Stomach smooth muscle (tissue), 2 donors: ENCODE measurements at regions not wholly inside any gene's neighbourhood (a gene's known extent, or its start where the extent isn't known, plus 50 kb on each side); places are given as distances from the start of the nearest gene placed in this dataset.
"Not testable (repeated sequence)": the region's sequence is repeated elsewhere in the genome, so short reads cannot be mapped to it uniquely, and the experiment has no call there.

ENCODE experiments used
- H3K27ac ChIP-seq: one replicate; pipeline ENCODE4 v1.7.0; 2013; ENCODE audit warnings: mild to moderate bottlenecking, low read length, inconsistent platforms
- H3K27me3 ChIP-seq, 2 donors: one replicate each; pipeline ENCODE4 v1.7.0; 2013; ENCODE audit warnings: low read length in 2 of 2; ENCODE audit not compliant: insufficient read depth in 2 of 2, control insufficient read depth in 1 of 2
- H3K36me3 ChIP-seq, 2 donors: one replicate each; pipeline ENCODE4 v1.7.0; 2013; ENCODE audit warnings: low read length in 2 of 2; ENCODE audit not compliant: control insufficient read depth in 2 of 2, insufficient read depth in 2 of 2
- H3K4me1 ChIP-seq: one replicate; pipeline ENCODE4 v1.7.0; 2013; ENCODE audit warnings: low read length; ENCODE audit not compliant: control insufficient read depth, insufficient read depth
- H3K4me3 ChIP-seq, 2 donors: one replicate each; pipeline ENCODE4 v1.7.0; 2013; ENCODE audit warnings: low read length in 2 of 2
- H3K9ac ChIP-seq, 2 donors: one replicate each; pipeline ENCODE4 v1.7.0; 2013; ENCODE audit warnings: low read length in 2 of 2, mild to moderate bottlenecking in 1 of 2
- H3K9me3 ChIP-seq, 2 donors: one replicate each; pipeline ENCODE4 v1.7.0; 2013; ENCODE audit warnings: low read length in 2 of 2; ENCODE audit not compliant: control insufficient read depth in 2 of 2
- donor health status: healthy.
- donor health status: Pancreatic carcinoma.

- not testable (repeated sequence) for H3K27me3 ChIP-seq, H3K4me3 ChIP-seq, H3K27ac ChIP-seq, H3K9ac ChIP-seq, H3K36me3 ChIP-seq, H3K4me1 ChIP-seq, H3K9me3 ChIP-seq
These were observed 886.7 kb downstream of the FAT4 start for GRCh38 chr4:126201251-126202138.

- H3K36me3 ChIP-seq = no peaks in the 10 kb centered on the region
- no peaks in the 10 kb centered on the region for H3K27me3 ChIP-seq
- no peaks in the 10 kb centered on the region for H3K4me1 ChIP-seq
- no peak overlapping the region for H3K9ac ChIP-seq
- H3K4me3 ChIP-seq = no peak overlapping the region
- H3K27ac ChIP-seq = no peak overlapping the region
- H3K9me3 ChIP-seq = no peaks in the 10 kb centered on the region
These were observed 887.5 kb downstream of the FAT4 start for GRCh38 chr4:126202226-126202625.

GRCh38 chr4:126207910-126208309, 893.2 kb downstream of the FAT4 start:
- Histone ChIP-seq H3K27ac (no peak overlapping the region), H3K4me3 (no peak overlapping the region), H3K27me3 (no peaks in the 10 kb centered on the region), H3K9ac (no peak overlapping the region), H3K9me3 (no peaks in the 10 kb centered on the region), H3K4me1 (no peaks in the 10 kb centered on the region), H3K36me3 (no peaks in the 10 kb centered on the region)

- no peaks in the 10 kb centered on the region for H3K36me3 ChIP-seq
These were observed 894.4 kb downstream of the FAT4 start for GRCh38 chr4:126209147-126209546.

GRCh38 chr4:126213996-126214395, 899.2 kb downstream of the FAT4 start:
- H3K4me3 ChIP-seq = no peak overlapping the region
- no peak overlapping the region for H3K27ac ChIP-seq
- H3K4me1 ChIP-seq = no peaks in the 10 kb centered on the region
- H3K9me3 ChIP-seq = no peaks in the 10 kb centered on the region
- no peak overlapping the region for H3K9ac ChIP-seq
- no peaks in the 10 kb centered on the region for H3K27me3 ChIP-seq
- H3K36me3 ChIP-seq = no peaks in the 10 kb centered on the region

More at GRCh38 chr4:126209147-126209546, 894.4 kb downstream of the FAT4 start:
- Histone ChIP-seq H3K9ac (no peak overlapping the region), H3K27ac (no peak overlapping the region), H3K4me3 (no peak overlapping the region), H3K27me3 (no peaks in the 10 kb centered on the region), H3K9me3 (no peaks in the 10 kb centered on the region), H3K4me1 (no peaks in the 10 kb centered on the region)

GRCh38 chr4:126215759-126216158, 901.0 kb downstream of the FAT4 start:
- Histone ChIP-seq H3K4me3 (no peak overlapping the region), H3K9me3 (no peaks in the 10 kb centered on the region), H3K4me1 (no peaks in the 10 kb centered on the region), H3K27ac (no peak overlapping the region), H3K27me3 (no peaks in the 10 kb centered on the region), H3K36me3 (no peaks in the 10 kb centered on the region), H3K9ac (no peak overlapping the region)

GRCh38 chr4:126216611-126217010, 901.9 kb downstream of the FAT4 start:
- H3K36me3 ChIP-seq = no peaks in the 10 kb centered on the region
- no peak overlapping the region for H3K9ac ChIP-seq

GRCh38 chr4:126221282-126221681, 906.5 kb downstream of the FAT4 start:
- Histone ChIP-seq H3K4me3 (no peak overlapping the region), H3K36me3 (no peaks in the 10 kb centered on the region), H3K27ac (no peak overlapping the region), H3K9ac (no peak overlapping the region), H3K9me3 (no peaks in the 10 kb centered on the region), H3K27me3 (no peaks in the 10 kb centered on the region), H3K4me1 (no peaks in the 10 kb centered on the region)

More at GRCh38 chr4:126216611-126217010, 901.9 kb downstream of the FAT4 start:
- H3K4me3 ChIP-seq = no peak overlapping the region
- no peaks in the 10 kb centered on the region for H3K9me3 ChIP-seq
- H3K4me1 ChIP-seq = no peaks in the 10 kb centered on the region
- H3K27ac ChIP-seq = no peak overlapping the region
- H3K27me3 ChIP-seq = no peaks in the 10 kb centered on the region

- no peak overlapping the region for H3K9ac ChIP-seq
- no peak overlapping the region for H3K4me3 ChIP-seq
- H3K27me3 ChIP-seq = no peaks in the 10 kb centered on the region
- H3K27ac ChIP-seq = no peak overlapping the region
- no peaks in the 10 kb centered on the region for H3K9me3 ChIP-seq
- H3K36me3 ChIP-seq = no peaks in the 10 kb centered on the region
- no peaks in the 10 kb centered on the region for H3K4me1 ChIP-seq
These were observed 907.1 kb downstream of the FAT4 start for GRCh38 chr4:126221717-126222340.

- no peak overlapping the region for H3K27ac ChIP-seq
- no peaks in the 10 kb centered on the region for H3K9me3 ChIP-seq
- no peak overlapping the region for H3K4me3 ChIP-seq
- no peaks in the 10 kb centered on the region for H3K4me1 ChIP-seq
- H3K9ac ChIP-seq = no peak overlapping the region
- H3K36me3 ChIP-seq = no peaks in the 10 kb centered on the region
- no peaks in the 10 kb centered on the region for H3K27me3 ChIP-seq
These were observed 909.1 kb downstream of the FAT4 start for GRCh38 chr4:126223784-126224407.
